ENCODE measurements at regions not wholly inside any gene's neighbourhood (a gene's known extent, or its start where the extent isn't known, plus 50 kb on each side); places are given as distances from the start of the nearest gene placed in this dataset.
"Not testable (repeated sequence)": the region's sequence is repeated elsewhere in the genome, so short reads cannot be mapped to it uniquely, and the experiment has no call there.

GRCh38 chr9:96100385-96101300, 201.3 kb downstream of the HSD17B3 start:
- no peak overlapping the region for H3K4me3 ChIP-seq
- H3K27me3 ChIP-seq = no peaks in the 10 kb centered on the region
- no peak overlapping the region for H3K27ac ChIP-seq
- ATAC-seq = no peak
- H3K4me1 ChIP-seq = no peaks in the 10 kb centered on the region
- 54% methylated on average over 12 of the region's 12 CpGs for WGBS, 2 donors
- intact Hi-C loops (cut with DNase I) = no loop called here
- FAIRE-seq = no peak
- no peaks in the 10 kb centered on the region for H3K36me3 ChIP-seq
- TF ChIP-seq, protein P1, sequence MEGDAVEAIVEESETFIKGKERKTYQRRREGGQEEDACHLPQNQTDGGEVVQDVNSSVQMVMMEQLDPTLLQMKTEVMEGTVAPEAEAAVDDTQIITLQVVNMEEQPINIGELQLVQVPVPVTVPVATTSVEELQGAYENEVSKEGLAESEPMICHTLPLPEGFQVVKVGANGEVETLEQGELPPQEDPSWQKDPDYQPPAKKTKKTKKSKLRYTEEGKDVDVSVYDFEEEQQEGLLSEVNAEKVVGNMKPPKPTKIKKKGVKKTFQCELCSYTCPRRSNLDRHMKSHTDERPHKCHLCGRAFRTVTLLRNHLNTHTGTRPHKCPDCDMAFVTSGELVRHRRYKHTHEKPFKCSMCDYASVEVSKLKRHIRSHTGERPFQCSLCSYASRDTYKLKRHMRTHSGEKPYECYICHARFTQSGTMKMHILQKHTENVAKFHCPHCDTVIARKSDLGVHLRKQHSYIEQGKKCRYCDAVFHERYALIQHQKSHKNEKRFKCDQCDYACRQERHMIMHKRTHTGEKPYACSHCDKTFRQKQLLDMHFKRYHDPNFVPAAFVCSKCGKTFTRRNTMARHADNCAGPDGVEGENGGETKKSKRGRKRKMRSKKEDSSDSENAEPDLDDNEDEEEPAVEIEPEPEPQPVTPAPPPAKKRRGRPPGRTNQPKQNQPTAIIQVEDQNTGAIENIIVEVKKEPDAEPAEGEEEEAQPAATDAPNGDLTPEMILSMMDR (IDR thresholded peaks at IDR 0.05) = no peak
- H3K9me3 ChIP-seq = no peaks in the 10 kb centered on the region
- no peak for DNase-seq

DNA sequence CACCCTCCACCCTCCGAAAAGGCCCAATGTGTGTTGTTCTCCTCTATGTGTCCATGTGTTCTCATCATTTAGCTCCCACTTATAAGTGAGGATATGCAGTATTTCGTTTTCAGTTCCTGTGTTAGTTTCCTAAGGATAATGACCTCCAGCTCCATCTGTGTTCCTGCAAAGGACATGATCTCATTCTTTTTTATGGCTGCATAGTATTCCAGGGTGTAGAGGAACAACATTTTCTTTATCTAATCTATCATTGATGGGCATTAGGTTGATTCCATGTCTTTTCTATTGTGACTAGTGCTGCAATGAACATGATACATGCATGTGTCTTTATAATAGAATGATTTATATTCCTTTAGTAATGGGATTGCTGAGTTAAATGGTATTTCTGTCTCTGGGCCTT, 211.3 kb downstream of the HSD17B3 start:
- H3K9me3 ChIP-seq; H3K4me3 ChIP-seq; ATAC-seq; DNase-seq; H3K4me1 ChIP-seq; FAIRE-seq; H3K36me3 ChIP-seq; H3K27ac ChIP-seq; H3K27me3 ChIP-seq; intact Hi-C loops (cut with DNase I): not testable (repeated sequence)
- 68 to 79% methylated on average over 2 of the region's 2 CpGs for WGBS, 2 donors

- TF ChIP-seq, protein P1 (IDR thresholded peaks at IDR 0.05) = no peak
- Histone ChIP-seq H3K36me3 (no peaks in the 10 kb centered on the region), H3K27me3 (no peaks in the 10 kb centered on the region), H3K4me3 (no peak overlapping the region), H3K27ac (no peak overlapping the region), H3K9me3 (no peaks in the 10 kb centered on the region), H3K4me1 (no peaks in the 10 kb centered on the region)
- no peak for FAIRE-seq
- no peak for ATAC-seq
- intact Hi-C loops (cut with DNase I) = no loop called here
- WGBS, 2 donors = 75 to 81% methylated on average over 5 of the region's 5 CpGs
- no peak for DNase-seq
Measured at GRCh38 chr9:96089452-96090085, 212.4 kb downstream of the HSD17B3 start.

DNA sequence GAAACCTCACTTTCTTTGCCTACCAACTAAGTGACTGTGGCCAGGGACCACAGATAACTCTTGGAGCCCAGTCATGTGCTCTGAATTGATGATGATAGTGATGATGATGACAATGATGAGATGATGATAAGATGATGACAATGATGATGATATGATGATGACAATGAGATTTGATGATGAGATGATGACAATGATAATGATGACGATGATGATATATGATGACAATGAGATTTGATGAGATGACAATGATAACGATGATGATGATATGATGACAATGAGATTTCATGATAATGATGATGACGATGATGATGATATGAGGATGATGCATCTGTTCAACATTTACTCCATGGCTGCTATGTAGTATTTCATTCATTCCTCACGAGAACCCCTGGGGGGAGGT, 213.0 kb downstream of the ERCC6L2 start:
- FAIRE-seq (no peak), ATAC-seq (no peak), DNase-seq (no peak)
- Histone ChIP-seq H3K27me3 (no peaks in the 10 kb centered on the region), H3K4me3 (no peak overlapping the region), H3K27ac (no peak overlapping the region), H3K4me1 (no peaks in the 10 kb centered on the region), H3K9me3 (no peaks in the 10 kb centered on the region), H3K36me3 (no peaks in the 10 kb centered on the region)
- TF ChIP-seq, protein P1 (IDR thresholded peaks at IDR 0.05) = no peak
- WGBS, 2 donors = 74 to 87% methylated on average over 4 of the region's 4 CpGs
- intact Hi-C loops (cut with DNase I) = no loop called here

DNA sequence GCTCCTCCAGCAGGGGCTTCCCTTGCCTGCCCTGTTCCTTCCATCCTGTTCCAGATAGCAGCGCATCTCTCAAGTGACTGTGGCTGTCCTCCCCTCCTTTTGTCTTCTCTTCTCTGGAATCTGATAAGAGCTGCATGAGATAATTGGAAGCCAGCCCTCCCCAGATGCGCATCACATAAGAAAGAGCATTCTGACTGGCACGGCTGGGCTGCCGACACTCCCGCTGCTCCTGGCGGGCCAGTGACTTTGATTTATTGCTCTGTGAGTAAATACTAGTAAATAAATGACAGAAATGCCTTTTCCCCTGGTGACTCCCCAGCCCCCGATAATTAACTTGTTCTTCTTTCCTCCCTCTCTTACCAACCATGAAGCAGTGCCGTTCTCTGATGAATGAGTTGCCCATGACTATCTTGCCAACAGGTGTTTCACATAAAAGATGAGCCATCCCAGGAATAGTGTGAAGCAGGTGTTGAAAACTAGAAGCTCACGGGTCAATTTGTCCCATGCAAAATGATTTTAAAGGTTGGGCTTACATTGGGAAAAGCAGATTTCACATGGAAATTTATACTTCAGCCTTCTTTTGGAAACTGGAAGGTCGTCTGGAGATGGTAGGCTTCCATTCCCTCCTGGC, 212.3 kb downstream of the ERCC6L2 start:
- TF ChIP-seq, protein P1 (IDR thresholded peaks at IDR 0.05) = no peak
- H3K27me3 ChIP-seq = no peaks in the 10 kb centered on the region
- intact Hi-C loops (cut with DNase I) = no loop called here
- DNase-seq (peak in 2 of 6 donors; percentile 21 to 45), ATAC-seq (peak; percentile 53 to 86 (median 82)), FAIRE-seq (no peak)
- no peaks in the 10 kb centered on the region for H3K4me1 ChIP-seq
- no peaks in the 10 kb centered on the region for H3K9me3 ChIP-seq
- WGBS, 2 donors = 18 to 21% methylated on average over 10 of the region's 10 CpGs
- no peak overlapping the region for H3K4me3 ChIP-seq
- no peak overlapping the region for H3K27ac ChIP-seq
- no peaks in the 10 kb centered on the region for H3K36me3 ChIP-seq
